ENCODE measurements at regions not wholly inside any gene's neighbourhood (a gene's known extent, or its start where the extent isn't known, plus 50 kb on each side); places are given as distances from the start of the nearest gene placed in this dataset.

GRCh38 chr6:74455786-74456185 is 750.1 kb downstream of the COL12A1 start:
- no peak for TF ChIP-seq PHF8 (CRISPR knock-in tag; IDR thresholded peaks at IDR 0.05)
- TF ChIP-seq PAX8 (CRISPR knock-in tag; IDR thresholded peaks at IDR 0.05; ENCODE audit: borderline replicate concordance) = no peak
- no peak for TF ChIP-seq MAFK (conservative IDR thresholded peaks at IDR 0.05 in 1 of 2, IDR thresholded peaks at IDR 0.05 in 1 of 2; ENCODE audit: low read length in 2 of 2)
- TF ChIP-seq FOXM1 (CRISPR knock-in tag; IDR thresholded peaks at IDR 0.05) = no peak

Measured in HepG2 (cell line).